MM.1S (cell line): ENCODE measurements at regions not wholly inside any gene's neighbourhood (a gene's known extent, or its start where the extent isn't known, plus 50 kb on each side); places are given as distances from the start of the nearest gene placed in this dataset.

ENCODE experiments used
- DNase-seq: peaks from one replicate; pipeline ENCODE4 v3.0.0-alpha.2; 2015
- H2AFZ ChIP-seq: fragments of 300-600 bp; sonication (generic); 2 replicates; pipeline ENCODE4 v1.6.0; 2016; ENCODE audit warnings: antibody characterized with exemption, low read length
- H3F3A ChIP-seq: fragments of 300-600 bp; sonication (generic); 2 replicates; pipeline ENCODE4 v1.6.1; 2016; ENCODE audit warnings: mild to moderate bottlenecking, antibody characterized with exemption, low read length, moderate library complexity, mixed read lengths; ENCODE audit not compliant: insufficient read depth
- H3K27ac ChIP-seq: fragments of 300-600 bp; sonication (generic); 2 replicates; pipeline ENCODE4 v1.5.1; 2016; ENCODE audit warnings: mild to moderate bottlenecking, low read length
- H3K27me3 ChIP-seq: fragments of 300-600 bp; sonication (generic); replicated peaks from 2 replicates; pipeline ENCODE4 v1.6.0; 2016; ENCODE audit warnings: low read length; ENCODE audit not compliant: insufficient read depth
- H3K36me3 ChIP-seq: fragments of 300-600 bp; sonication (generic); replicated peaks from 2 replicates; pipeline ENCODE4 v1.6.1; 2016; ENCODE audit warnings: mild to moderate bottlenecking, low read length, mixed read lengths; ENCODE audit not compliant: insufficient read depth
- H3K4me1 ChIP-seq: fragments of 300-600 bp; sonication (generic); 2 replicates; pipeline ENCODE4 v1.6.1; 2016; ENCODE audit warnings: low read length, mixed read lengths
- H3K4me2 ChIP-seq: fragments of 300-600 bp; sonication (generic); 2 replicates; pipeline ENCODE4 v1.6.0; 2016; ENCODE audit warnings: low read depth, low read length
- H3K4me3 ChIP-seq: fragments of 300-600 bp; sonication (generic); 2 replicates; pipeline ENCODE4 v1.5.1; 2016; ENCODE audit warnings: low read length, mixed read lengths
- H3K79me2 ChIP-seq: fragments of 300-600 bp; sonication (generic); 2 replicates; pipeline ENCODE4 v1.6.1; 2016; ENCODE audit warnings: mixed run types, low read length, mixed read lengths
- H3K9ac ChIP-seq: fragments of 300-600 bp; sonication (generic); 2 replicates; pipeline ENCODE4 v1.6.1; 2016; ENCODE audit warnings: low read length, mixed read lengths
- H3K9me2 ChIP-seq: fragments of 300-600 bp; sonication (generic); replicated peaks from 2 replicates; pipeline ENCODE4 v1.6.1; 2016; ENCODE audit warnings: mild to moderate bottlenecking, low read length, mixed read lengths; ENCODE audit not compliant: insufficient read depth
- H3K9me3 ChIP-seq: fragments of 300-600 bp; sonication (generic); replicated peaks from 2 replicates; pipeline ENCODE4 v1.6.1; 2016; ENCODE audit warnings: mild to moderate bottlenecking, low read length, mixed read lengths; ENCODE audit not compliant: insufficient read depth
- H4K20me1 ChIP-seq: fragments of 300-600 bp; sonication (generic); 2 replicates; pipeline ENCODE4 v1.6.1; 2016; ENCODE audit warnings: mild to moderate bottlenecking, low read length, moderate library complexity, mixed read lengths; ENCODE audit not compliant: insufficient read depth
- EZH2 ChIP-seq: fragments of 300-600 bp; sonication (generic); optimal IDR thresholded peaks from 2 replicates; pipeline ENCODE3; 2017; ENCODE audit warnings: low read depth, mild to moderate bottlenecking, antibody characterized with exemption, low read length, mixed read lengths
- EZH2phosphoT487 ChIP-seq: fragments of 300-600 bp; sonication (generic); IDR thresholded peaks from 2 replicates; pipeline ENCODE4 v1.6.1; 2018; ENCODE audit warnings: antibody characterized with exemption, low read length
- TF ChIP-seq, protein P1 (sequence below): fragments of 300-600 bp; sonication (generic); IDR thresholded peaks from 2 replicates; pipeline ENCODE4 v1.5.1; 2016; ENCODE audit warnings: antibody characterized with exemption, low read length, mixed read lengths

GRCh38 chr16:51665436-51665998 lies 514.4 kb upstream of the SALL1 start:
- no peak for TF ChIP-seq EZH2
- TF ChIP-seq EZH2phosphoT487 = no peak
- TF ChIP-seq, protein P1, sequence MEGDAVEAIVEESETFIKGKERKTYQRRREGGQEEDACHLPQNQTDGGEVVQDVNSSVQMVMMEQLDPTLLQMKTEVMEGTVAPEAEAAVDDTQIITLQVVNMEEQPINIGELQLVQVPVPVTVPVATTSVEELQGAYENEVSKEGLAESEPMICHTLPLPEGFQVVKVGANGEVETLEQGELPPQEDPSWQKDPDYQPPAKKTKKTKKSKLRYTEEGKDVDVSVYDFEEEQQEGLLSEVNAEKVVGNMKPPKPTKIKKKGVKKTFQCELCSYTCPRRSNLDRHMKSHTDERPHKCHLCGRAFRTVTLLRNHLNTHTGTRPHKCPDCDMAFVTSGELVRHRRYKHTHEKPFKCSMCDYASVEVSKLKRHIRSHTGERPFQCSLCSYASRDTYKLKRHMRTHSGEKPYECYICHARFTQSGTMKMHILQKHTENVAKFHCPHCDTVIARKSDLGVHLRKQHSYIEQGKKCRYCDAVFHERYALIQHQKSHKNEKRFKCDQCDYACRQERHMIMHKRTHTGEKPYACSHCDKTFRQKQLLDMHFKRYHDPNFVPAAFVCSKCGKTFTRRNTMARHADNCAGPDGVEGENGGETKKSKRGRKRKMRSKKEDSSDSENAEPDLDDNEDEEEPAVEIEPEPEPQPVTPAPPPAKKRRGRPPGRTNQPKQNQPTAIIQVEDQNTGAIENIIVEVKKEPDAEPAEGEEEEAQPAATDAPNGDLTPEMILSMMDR = no peak
- Histone ChIP-seq H3K36me3 (no peaks in the 10 kb centered on the region), H4K20me1 (no peaks in the 10 kb centered on the region), H3K4me1 (no peaks in the 10 kb centered on the region), H3K4me2 (no peak overlapping the region), H3K9me3 (no peaks in the 10 kb centered on the region), H3F3A (no peaks in the 10 kb centered on the region), H3K9ac (no peak overlapping the region), H2AFZ (no peak overlapping the region), H3K27ac (no peak overlapping the region), H3K9me2 (no peaks in the 10 kb centered on the region), H3K27me3 (no peaks in the 10 kb centered on the region), H3K79me2 (no peaks in the 10 kb centered on the region), H3K4me3 (no peak overlapping the region)
- DNase-seq = no peak

GRCh38 chr16:51658531-51658930 lies 507.5 kb upstream of the SALL1 start:
- no peaks in the 10 kb centered on the region for H3K79me2 ChIP-seq
- no peaks in the 10 kb centered on the region for H4K20me1 ChIP-seq
- H3K27me3 ChIP-seq = no peaks in the 10 kb centered on the region
- no peaks in the 10 kb centered on the region for H3K9me2 ChIP-seq
- no peaks in the 10 kb centered on the region for H3F3A ChIP-seq
- no peaks in the 10 kb centered on the region for H3K9me3 ChIP-seq
- no peak for DNase-seq
- no peak overlapping the region for H3K9ac ChIP-seq
- no peak overlapping the region for H2AFZ ChIP-seq
- TF ChIP-seq EZH2 (no peak), EZH2phosphoT487 (no peak)
- TF ChIP-seq, protein P1 = no peak
- H3K27ac ChIP-seq = no peak overlapping the region
- no peak overlapping the region for H3K4me3 ChIP-seq
- H3K4me1 ChIP-seq = no peaks in the 10 kb centered on the region
- no peak overlapping the region for H3K4me2 ChIP-seq
- H3K36me3 ChIP-seq = no peaks in the 10 kb centered on the region

GRCh38 chr16:51657848-51658247 lies 506.8 kb upstream of the SALL1 start:
- H4K20me1 ChIP-seq = no peaks in the 10 kb centered on the region
- DNase-seq = no peak
- H3K9ac ChIP-seq = no peak overlapping the region
- H3K27me3 ChIP-seq = no peaks in the 10 kb centered on the region
- no peak overlapping the region for H3K4me3 ChIP-seq
- H3K36me3 ChIP-seq = no peaks in the 10 kb centered on the region
- no peaks in the 10 kb centered on the region for H3K4me1 ChIP-seq
- no peaks in the 10 kb centered on the region for H3K79me2 ChIP-seq
- H3K27ac ChIP-seq = no peak overlapping the region
- H3K9me3 ChIP-seq = no peaks in the 10 kb centered on the region
- no peaks in the 10 kb centered on the region for H3K9me2 ChIP-seq
- no peak overlapping the region for H3K4me2 ChIP-seq
- H3F3A ChIP-seq = no peaks in the 10 kb centered on the region
- TF ChIP-seq EZH2phosphoT487 (no peak), EZH2 (no peak)
- TF ChIP-seq, protein P1 = no peak
- no peak overlapping the region for H2AFZ ChIP-seq
